Stromal cell of bone marrow (primary cell): ENCODE measurements at regions not wholly inside any gene's neighbourhood (a gene's known extent, or its start where the extent isn't known, plus 50 kb on each side); places are given as distances from the start of the nearest gene placed in this dataset.
"Not testable (repeated sequence)": the region's sequence is repeated elsewhere in the genome, so short reads cannot be mapped to it uniquely, and the experiment has no call there.

Experiments
- DNase-seq: peaks from one replicate; pipeline ENCODE4 v3.0.0-alpha.2; 2012; ENCODE audit warnings: low read depth

GRCh38 chr14:38705220-38705619 lies 397.8 kb downstream of the SEC23A start:
- DNase-seq = no peak

DNA sequence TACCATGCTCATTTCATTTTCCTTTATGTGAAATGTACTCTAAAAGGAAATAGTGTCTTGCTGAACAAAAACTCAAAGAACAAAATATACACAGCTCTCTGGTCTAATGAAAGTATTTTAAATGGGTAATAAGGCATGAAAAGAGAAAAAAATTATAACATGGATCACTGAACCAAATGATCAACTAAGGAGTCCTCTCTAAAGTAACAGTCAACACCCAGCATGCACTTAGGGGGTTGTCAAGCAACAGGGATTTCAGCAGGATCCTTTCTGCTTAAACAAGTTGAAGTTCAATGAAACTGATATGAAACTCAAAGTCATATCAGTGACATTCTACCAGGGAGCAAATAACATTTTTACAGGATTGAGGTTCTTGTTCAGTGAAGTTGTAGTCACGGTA lies 398.8 kb downstream of the SEC23A start:
- no peak for DNase-seq

- DNase-seq = no peak
Measured at GRCh38 chr14:38696925-38697324, 406.1 kb downstream of the SEC23A start.

DNA sequence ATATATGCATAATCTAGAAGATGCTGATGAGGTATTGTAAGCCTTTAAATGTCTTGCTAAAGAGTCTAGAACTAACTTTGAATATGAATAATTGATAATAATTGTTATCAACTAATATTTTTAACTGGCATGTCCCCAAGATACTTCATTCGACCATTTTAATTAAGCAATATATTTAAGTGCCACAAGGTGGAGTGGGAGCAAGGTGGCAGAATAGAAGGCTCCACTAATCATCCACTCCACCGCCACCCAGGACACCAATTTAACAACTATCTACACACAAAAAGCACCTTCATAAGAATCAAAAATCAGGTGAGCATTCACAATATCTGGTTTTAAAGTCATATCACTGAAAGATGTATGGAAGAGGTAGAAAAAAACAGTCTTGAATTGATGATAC lies 409.6 kb downstream of the SEC23A start:
- no peak for DNase-seq

GRCh38 chr14:38669027-38669426 lies 413.1 kb upstream of the CLEC14A start:
- DNase-seq = no peak

DNA sequence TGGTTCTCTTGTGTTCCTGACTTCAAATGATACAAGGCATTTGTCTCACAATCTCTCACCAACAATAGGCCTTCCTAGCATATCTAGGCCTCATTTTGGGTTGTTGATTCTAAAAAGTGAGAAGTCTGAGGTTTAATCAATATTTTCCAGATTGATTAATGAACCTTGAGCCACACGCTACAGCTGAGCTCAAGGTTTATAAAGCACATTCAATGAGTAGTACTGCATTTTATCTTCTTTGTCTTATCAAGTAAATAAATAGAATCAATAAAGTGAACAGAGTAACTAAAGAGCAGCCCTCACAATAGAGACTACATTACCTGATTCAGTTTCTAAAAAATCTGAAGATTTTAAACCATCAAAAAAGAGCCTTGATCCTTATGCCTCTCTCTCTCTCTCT lies 407.5 kb upstream of the CLEC14A start:
- no peak for DNase-seq

DNA sequence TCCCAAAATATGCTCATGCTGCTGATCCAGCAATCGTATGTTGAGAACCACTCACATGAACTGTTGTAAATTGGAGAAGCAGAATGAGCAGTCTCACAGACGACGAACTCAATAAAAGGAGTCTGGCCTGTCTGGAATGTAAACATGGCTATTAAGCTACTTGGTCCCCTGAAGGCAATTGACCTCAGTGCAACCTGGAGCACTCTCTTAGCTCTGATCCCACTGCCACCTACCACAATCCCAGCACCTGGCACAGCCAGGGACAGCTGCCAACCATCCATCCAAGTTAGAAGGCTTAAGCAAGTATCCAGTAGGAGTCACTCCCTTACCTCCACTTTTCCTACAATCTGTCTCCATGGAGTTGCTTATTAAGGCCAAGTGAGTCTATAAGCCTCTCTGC lies 406.9 kb upstream of the CLEC14A start:
- DNase-seq = no peak

DNA sequence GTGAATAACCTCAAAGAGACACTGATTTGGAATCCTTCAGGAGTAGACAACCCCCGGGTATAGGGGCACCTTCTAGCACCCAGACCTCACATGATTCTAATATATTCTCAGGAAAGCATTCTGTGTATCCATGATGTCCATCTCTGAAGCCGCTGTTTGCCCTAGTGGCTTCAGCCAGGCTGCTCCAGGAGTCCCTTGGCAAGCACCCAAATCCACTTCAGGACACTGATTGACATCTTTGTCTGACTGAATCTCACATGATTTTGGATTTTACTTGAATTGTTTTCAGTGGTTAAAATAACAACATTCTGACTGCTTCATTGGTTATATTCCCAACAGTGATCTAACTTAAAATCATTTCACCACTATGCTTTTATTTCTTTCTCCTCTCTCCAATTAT lies 390.5 kb upstream of the CLEC14A start:
- no peak for DNase-seq

DNA sequence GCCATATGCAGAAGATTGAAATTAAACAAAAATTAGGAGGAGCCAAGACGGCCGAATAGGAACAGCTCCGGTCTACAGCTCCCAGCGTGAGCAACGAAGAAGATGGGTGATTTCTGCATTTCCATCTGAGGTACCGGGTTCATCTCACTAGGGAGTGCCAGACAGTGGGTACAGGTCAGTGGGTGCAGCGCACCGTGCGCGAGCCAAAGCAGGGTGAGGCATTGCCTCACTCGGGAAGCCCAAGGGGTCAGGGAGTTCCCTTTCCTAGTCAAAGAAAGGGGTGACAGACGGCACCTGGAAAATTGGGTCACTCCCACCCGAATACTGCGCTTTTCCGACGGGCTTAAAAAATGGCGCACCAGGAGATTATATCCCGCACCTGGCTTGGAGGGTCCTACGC lies 379.0 kb upstream of the CLEC14A start:
- DNase-seq = not testable (repeated sequence)

- no peak for DNase-seq
Measured at GRCh38 chr14:38629412-38629811, 373.5 kb upstream of the CLEC14A start.

DNA sequence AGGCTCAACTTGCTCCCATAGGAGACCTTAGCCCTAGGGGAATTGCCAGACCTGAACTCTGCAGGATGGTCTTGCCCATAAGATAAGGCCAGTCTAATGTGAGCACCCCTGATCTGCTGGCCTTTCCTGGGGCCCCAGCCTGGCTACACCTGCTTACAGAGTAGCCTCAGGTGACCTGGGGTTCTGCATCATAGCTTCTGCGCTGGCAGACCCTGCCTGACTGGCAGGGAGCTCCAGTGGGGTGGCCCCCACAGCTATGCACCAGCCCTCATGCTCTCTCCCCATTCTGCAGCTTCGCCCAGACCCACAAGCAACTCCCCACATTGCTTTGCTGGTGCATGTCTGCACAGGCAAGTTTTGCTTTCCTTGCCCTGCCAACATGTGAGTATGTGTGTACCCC lies 371.3 kb upstream of the CLEC14A start:
- DNase-seq = no peak

GRCh38 chr14:38623661-38624060 lies 367.8 kb upstream of the CLEC14A start:
- no peak for DNase-seq

DNA sequence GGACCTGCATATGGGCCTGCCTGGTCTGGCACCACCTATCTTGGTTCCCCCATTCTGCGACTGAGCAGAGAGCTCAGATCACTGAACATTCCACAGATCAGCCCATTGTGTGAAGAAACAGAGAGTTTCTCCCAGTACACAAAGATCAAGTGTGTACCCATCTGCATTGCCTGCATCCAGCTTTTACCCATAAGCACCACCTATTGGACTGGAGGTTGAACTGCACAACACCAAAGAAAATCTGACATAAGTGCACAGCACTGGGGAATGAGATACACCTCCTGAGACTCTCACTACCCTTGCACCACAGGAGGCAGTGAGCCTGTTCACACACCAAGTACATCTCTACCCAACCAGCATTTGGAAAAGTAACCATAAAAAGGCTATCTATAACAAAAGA lies 362.6 kb upstream of the CLEC14A start:
- DNase-seq = no peak

DNA sequence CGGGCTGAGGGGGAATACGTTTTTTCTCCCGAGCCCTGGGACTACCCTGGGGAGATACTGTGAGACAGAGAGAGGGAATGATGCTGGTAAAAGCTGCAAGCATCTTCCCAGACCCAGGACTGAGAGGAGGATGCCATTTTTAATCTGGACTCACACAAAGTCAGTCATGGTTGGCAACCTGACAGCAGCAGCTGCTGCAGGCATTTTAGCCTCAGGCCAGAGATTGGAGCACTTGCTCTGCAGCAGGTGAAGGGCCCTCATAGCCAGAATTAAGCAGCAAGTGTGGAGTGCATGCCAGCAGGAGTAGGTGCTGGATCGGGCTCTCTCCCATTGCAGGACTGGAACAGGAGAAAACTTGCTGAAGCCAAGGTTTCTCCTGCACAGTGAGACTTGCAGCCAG lies 361.1 kb upstream of the CLEC14A start:
- DNase-seq = no peak

DNA sequence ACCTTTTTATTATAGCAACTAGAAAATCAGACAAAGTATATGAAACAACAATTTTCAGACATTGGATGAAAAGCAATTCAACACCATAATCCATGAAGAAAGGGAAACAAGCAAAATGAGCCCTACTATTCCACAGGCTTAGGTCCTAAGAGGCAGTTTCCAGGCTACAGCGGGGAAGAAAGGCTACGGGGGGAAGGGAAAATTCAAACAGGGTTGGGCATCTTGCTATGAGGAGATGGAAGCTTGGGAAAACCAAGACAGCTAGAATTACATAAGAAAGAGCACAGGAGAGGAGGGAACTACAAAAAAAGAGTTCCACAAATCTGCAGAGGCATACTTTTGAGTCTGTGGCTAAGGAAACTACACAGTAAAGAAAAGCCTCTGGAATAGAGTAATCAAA lies 356.0 kb upstream of the CLEC14A start:
- DNase-seq = no peak

DNA sequence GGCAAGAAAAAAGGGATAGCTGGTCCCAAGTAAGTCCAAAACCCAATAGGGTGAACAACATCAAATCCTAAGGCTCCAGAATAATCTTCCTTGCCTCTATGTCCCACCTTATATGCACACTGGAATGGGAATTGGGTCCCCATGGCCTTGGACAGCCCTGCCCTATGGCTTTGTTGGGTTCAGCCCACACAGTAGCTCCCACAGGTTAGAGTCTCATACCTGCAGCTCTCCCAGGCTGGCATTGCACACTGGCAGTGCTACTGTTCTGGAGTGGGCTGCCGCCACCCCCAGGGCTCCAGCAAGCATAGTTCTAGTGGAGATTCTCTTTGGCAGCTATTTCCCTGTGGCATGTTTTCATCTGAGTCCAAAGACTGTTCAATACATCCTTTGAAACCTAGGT lies 352.4 kb upstream of the CLEC14A start:
- DNase-seq = no peak

GRCh38 chr14:38605193-38606114 lies 349.6 kb upstream of the CLEC14A start:
- no peak for DNase-seq

GRCh38 chr14:38600572-38600971 lies 344.7 kb upstream of the CLEC14A start:
- DNase-seq = not testable (repeated sequence)

GRCh38 chr14:38593476-38593875 lies 337.6 kb upstream of the CLEC14A start:
- no peak for DNase-seq

GRCh38 chr14:38592764-38593442 lies 337.0 kb upstream of the CLEC14A start:
- DNase-seq = no peak

- no peak for DNase-seq
Measured at GRCh38 chr14:38589747-38590350, 334.0 kb upstream of the CLEC14A start.

- DNase-seq = no peak
Measured at GRCh38 chr14:38583471-38583870, 327.6 kb upstream of the CLEC14A start.

- peak; percentile 24 for DNase-seq
Measured at GRCh38 chr14:38578278-38578681, 322.4 kb upstream of the CLEC14A start.
